Epithelial cell of prostate (primary cell): ENCODE measurements at regions not wholly inside any gene's neighbourhood (a gene's known extent, or its start where the extent isn't known, plus 50 kb on each side); places are given as distances from the start of the nearest gene placed in this dataset.

Source experiments
- DNase-seq: peaks from one replicate; pipeline ENCODE4 v3.0.0-alpha.2; 2011; ENCODE audit warnings: low read depth, low spot score
- H3K27ac ChIP-seq: fragments of 450-650 bp; 2 replicates; pipeline ENCODE4 v1.5.1; 2017; ENCODE audit warnings: mild to moderate bottlenecking

DNA sequence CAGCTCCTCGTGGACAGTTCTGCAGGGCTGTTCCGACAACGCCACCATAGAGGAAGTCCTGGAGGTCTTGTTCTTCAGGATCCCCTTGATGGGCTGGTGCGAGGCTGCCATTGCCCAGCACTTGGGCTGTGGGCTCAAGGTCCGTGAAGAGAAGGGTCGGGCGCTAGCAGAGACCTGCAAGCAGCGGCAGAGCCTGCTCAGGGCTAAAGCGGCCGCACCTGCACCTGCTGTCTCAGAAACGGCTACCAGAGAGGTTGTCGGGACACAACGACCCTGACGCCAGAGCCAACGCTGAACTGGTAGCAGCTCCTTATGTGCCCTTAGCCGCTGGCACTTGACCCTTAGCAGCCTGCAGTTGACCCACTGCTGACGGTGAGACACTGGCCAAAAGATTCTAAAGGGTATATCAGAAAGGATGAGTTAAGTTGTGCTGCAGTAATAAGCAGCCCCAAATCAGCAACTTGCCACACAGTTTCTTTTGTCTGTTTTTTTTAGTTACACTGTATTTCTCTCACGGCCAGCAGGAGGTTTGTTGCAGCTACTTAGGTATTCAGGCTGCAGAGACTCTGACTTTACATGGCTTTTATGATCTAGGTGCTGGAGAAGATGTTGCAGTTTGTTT, 55.5 kb upstream of the ST6GAL2 start:
- no peak for DNase-seq
- no peak overlapping the region for H3K27ac ChIP-seq

DNA sequence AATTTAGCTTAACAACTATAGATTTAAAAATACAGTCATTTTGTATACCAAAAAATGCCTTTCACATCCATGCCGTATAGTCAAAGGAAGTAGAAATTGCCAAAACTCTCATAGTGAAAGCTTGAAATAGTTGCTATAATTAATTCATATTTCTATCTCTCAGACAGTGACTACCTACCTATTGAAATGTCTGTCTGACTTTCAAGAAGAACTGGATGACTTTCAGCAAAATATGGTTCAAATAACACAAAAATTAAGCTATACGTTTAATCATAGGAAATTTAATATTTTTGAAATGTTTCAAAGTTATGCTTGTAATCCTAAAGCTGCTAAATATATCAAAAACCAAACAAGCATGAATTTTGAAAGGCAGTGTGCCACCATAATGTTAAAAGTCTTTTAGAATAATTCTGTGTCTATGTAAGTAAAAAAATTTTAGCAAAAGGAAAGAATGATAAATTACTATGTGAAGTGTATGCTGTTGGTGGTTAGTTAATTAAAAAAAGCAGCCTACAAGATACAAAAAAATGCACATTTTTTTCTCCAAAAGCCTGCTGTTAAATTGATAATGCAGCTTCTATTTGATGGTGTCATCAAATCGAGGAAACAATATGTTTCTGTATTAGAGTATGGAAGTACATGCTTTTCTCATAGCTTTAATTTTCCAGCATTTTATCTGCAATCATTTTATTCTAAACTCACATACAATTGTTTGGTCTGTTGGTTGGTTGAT, 57.7 kb upstream of the ST6GAL2 start:
- no peak for DNase-seq
- no peak overlapping the region for H3K27ac ChIP-seq

DNA sequence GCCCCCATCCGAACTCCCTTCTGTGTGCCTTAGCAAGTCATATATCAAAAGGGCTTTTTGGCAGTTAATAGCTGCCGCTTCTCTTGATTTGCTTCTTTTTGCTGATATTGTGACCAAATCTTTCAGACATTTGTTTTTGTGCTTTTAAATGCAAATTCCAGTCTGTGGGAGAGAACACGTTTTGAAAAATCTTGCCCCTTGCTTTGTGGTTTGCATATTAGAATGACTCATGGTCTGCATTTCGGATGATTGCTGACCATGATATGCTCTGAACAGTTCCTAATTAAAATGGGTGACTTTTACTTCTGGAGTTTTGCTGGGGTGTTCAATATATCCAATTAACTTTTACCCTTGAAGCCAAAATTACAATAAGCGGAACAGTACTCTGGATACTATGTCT, 58.2 kb upstream of the ST6GAL2 start:
- H3K27ac ChIP-seq, result no peak overlapping the region
- DNase-seq, result no peak

DNA sequence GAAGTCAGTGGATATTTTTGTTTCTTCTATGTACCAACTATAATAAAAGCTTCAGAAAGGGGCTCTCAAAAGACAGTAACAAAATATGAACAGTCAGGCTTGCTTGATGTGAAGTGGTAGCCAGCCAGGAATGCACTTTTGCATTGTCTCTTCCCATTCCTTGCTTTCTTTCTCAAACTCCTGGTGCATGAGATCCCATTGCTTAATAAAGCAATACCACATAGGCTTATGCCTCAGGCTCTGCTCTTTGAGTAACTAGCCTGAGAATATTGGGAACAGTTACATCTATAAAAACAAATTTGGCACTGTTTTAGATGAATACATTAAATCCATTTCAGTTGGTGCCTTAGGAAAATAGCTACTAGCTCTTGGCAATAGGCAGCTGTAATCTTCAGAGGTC, 62.6 kb upstream of the ST6GAL2 start:
- no peak for DNase-seq

DNA sequence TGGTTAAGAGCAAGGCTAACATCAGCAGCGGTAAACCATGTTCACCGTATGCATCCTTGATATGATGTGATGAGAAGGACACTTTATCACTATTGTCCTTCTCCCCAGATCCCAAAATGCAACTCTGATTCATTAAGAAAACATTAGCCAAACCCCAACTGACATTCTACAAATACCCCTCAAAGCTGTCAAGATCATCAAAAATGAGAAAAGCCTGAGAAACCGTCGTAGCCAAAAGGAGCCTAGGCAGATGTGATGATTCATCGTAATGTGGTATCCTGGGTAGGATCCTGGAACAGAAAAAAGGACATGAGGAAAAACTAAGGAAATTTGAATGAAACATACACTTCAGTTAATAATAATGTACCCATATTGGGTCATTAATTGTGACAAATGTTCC, 67.3 kb upstream of the ST6GAL2 start:
- no peak overlapping the region for H3K27ac ChIP-seq
- DNase-seq, result no peak

More for the DNA sequence above, 62.6 kb upstream of the ST6GAL2 start:
- H3K27ac ChIP-seq, result no peak overlapping the region

DNA sequence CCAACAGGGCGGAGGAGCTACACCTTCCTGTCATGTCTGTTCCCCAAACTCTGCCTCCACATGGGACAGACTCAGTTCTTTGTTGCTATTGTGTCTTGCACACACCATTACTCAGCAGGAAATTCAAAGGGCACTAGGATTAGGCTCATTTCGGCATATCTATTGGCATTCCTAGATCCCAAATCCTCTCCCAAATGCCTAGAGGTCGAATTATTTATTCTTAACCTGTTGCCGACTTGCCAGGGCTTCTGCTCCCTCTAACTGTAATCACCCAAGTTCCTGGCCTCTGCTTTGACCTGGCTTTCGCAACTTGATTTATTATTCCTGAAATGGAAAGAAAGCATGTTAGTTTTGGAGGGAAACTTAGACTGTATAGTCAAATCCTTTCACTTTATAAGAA, 67.8 kb upstream of the ST6GAL2 start:
- DNase-seq, result no peak
- no peak overlapping the region for H3K27ac ChIP-seq

DNA sequence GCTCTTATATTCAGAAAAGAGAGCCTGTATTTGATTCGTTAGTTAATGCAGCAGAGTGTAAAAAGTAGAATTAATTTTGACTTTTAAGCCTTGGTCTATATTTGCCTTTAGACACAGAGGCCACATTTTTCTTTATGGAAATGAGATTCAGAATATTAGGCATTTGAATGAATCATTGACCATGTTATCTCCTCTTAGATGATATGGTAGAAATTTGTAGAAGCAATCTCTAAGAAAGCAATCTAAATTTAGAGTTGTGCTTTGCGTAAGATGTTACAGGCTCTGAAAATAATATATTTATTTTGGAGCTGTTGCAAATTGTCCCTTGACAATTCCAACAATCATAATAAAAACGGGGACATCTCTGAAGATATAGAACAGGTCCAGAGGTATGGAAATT, 68.3 kb upstream of the ST6GAL2 start:
- H3K27ac ChIP-seq, result no peak overlapping the region
- no peak for DNase-seq

DNA sequence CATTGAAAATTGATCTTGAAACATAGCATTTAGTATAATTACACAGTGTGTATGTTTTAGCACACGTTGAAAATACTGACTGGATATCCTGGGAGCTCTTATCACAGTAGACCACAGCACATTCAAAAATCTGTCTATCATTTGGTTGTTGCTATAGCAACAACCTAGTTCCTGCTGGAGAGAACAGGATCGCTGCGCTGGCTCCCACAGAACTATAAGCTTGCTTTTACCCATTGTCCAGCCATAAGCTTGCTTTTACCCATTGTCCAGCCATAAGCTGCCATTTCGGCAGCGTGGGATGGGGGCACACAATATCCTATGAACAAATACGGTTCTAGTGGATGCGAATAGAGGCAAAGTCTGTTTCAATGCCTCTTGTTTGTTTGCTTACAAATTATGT, 70.4 kb upstream of the ST6GAL2 start:
- no peak for DNase-seq
- no peak overlapping the region for H3K27ac ChIP-seq

DNA sequence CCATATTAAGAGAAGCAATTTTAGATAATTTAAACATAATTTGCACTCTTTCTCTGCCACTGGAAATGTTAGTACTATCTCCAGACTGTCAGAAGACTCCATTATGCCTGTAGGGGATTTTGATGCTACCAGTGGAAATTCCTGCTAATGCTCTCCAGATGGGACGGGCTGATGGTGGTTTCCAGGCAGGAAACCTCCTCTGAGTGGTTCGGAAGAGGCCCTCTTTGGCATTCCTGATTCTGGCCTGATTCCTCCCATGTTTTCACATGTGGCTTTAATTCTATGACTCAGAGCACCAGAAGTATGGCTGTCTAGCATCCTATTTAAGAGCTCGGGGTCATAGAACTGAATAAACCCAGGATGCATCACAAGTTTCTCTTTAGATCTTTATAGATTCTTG, 70.9 kb upstream of the ST6GAL2 start:
- H3K27ac ChIP-seq, result no peak overlapping the region
- DNase-seq, result no peak

DNA sequence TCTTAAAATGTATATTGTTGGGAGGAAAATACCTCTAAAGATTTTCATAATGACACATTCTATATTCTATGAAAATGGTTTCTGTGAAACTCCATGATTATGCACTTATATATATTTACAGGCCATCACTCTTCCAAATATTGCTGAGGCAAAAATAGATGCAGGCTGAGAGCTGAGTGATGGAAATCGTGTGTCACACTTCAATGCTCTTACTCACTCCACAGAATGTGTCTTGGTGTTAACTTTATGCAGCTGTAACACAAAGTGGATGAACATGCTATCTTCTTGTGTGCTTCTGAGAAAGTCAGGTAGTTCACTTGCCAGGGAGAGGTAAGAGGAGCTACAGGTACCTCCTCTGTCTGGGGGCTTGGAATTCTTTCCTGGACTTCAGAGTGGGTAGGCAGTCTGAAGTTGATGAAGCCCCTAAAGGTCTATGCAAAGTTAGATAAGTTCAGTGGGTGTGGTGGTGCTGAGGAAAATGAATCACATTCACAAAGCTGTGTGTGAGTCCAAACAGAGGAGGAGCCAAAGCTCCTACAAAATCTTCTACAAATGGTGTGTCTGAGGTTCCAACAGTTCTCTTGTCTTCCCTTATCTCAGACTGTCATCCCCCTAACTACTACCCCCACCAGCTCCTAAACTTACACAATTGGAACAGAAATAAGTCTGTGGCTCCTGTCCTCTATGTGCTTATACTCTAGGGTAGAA, 74.2 kb upstream of the ST6GAL2 start:
- no peak for DNase-seq
- H3K27ac ChIP-seq, result no peak overlapping the region

DNA sequence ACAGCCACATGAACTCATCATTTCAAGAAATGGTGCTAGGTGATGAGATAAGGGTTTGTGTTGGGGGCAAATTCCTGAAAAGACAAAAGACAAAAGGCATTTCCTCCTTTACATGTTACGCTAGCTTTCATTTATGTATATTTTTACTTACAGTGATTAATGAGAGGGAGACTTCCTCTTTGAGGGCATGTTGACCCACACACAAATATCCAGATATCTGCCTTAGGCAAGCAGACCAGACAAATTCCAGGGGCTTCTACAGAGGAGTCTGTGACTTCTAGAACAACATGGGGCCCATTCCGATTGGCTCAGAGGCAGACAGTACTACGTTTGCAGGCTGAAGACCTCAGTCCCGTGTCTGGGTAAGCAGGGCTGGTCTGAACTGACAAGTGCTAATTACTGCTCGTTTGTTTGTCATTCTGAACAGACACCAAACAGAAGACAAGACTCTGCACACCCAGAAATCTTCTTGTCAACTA, 74.8 kb upstream of the ST6GAL2 start:
- no peak overlapping the region for H3K27ac ChIP-seq
- no peak for DNase-seq

DNA sequence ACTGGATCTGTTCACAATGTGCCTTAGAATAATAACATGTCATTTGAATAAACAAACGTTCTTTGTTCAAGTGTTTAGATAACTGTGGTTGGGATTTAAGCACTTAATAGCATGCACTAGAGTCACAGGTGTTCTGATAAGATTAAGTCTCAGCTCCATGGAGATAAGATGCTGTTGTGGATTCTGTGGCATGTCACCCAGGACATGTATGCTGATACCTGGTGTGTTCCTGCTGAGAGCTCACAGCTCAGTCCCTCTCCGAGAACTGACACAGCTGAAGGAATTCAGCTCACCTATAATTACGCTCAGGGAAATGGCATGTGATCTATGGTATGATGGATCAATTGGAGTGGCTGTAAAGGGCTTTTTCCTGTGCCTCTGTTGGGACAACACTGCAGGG, 75.4 kb upstream of the ST6GAL2 start:
- DNase-seq, result no peak
- H3K27ac ChIP-seq, result no peak overlapping the region

DNA sequence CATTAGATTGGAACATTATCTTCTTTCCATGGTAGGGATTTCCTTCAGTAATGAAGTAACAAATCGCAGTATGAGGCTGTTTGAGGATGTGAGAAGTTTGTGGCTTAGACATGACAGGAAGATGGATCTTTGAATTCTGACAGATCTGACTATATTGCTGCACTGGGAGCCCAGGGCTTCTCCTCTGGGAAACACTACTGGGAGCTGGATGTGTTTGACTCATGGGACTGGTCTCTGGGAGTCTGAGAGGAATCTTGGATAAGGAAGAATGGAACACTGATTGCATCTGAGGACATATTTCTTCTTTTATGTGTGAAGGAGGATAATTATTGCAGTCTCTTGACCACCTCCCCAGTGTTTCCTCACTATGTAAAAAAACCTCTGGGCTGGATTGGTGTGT, 77.2 kb upstream of the ST6GAL2 start:
- H3K27ac ChIP-seq, result no peak overlapping the region
- no peak for DNase-seq

DNA sequence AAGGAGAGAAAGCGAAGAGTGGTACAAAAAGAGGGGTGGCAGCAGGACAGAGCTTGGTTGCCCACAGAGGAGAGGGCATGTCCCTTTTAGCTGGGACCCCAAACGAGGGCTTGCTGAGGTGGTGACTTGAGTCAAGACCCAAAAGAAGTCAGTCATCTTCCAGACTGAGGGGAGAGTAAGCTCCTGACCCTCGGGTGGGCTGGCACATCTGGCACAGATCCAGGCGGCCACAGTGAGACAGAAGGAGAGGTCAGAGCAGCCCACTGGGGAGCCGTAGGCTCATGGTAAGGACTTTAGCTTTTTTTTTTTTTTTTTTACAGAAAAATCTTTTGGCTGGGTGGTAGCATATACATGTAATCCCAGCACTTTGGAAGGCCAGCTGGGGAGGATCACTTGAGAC, 77.9 kb upstream of the ST6GAL2 start:
- H3K27ac ChIP-seq, result no peak overlapping the region
- no peak for DNase-seq

DNA sequence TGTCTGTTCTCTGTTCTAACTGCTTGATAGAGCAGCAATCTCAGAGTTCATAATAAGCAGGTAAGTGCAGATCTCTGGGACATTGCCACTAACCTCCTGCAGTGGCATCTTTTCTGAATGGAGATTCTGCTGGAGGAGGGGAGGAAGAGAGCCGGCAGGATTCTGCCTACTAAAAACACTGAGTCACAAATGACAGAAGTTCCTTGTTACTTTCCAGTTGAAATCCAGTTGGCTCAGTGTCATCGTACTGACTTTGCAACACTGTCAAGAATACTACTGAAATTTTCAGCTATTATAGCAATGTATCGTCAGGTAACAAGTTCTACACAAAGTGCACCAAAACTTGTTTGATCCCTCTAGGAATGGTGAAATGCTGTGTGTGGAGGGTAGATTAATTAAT, 79.6 kb upstream of the ST6GAL2 start:
- no peak for DNase-seq
- H3K27ac ChIP-seq, result no peak overlapping the region

DNA sequence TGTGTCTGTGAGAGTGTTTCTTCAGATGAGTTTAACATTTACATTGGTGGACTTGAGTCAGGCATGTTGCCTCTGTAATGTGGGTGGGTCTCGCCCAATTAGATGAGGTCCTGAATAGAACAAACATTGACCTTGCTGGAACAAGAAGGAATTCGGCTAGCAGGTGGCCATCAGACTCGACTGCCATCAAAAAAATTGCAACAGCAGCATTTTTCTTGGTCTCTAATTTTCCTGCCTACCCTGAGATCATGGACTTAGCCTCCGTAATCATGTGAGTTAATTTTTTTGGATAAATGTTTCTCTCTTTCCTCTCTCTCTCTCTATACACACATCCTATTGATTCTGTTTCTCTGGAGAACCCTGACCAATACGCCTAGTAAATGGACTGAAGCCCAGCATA, 83.8 kb upstream of the ST6GAL2 start:
- H3K27ac ChIP-seq, result no peak overlapping the region
- DNase-seq, result no peak

DNA sequence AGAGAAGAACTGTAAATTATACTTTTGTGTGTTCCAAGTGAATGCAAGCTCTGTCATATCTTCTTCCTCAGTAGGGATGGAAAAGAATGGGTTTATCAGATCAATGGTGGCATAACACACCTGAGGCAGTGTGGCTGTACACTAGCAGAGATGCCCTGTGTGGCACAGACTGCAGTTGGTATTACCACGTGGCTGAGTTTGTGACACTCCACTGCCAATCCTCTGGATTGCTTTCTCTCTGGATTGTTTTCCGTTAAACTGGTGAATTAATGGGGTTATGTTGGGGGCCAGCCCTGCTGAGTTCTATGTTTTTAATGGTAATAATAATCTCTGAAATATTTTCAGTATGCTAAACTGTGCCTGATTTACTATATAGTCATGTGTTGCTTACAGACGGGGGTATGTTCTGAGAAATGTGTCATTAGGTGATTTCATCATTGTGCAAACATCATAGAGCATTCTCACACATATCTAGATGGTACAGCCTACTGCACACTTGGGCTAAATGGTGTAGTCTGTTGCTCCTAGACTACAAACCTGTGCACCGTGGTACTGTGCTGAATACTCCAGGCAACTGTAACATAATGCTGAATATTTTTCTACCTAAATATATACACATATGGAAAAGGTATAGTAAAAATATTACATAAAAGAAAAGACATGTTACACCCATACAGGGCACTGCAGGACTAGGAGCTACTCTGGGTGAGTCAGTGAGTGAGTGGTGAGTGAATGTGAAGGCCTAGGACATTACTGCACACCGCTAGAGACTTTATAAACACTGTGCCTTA, 84.7 kb upstream of the ST6GAL2 start:
- DNase-seq, result peak; percentile 12
- peak overlapping the region; percentile 5 for H3K27ac ChIP-seq

DNA sequence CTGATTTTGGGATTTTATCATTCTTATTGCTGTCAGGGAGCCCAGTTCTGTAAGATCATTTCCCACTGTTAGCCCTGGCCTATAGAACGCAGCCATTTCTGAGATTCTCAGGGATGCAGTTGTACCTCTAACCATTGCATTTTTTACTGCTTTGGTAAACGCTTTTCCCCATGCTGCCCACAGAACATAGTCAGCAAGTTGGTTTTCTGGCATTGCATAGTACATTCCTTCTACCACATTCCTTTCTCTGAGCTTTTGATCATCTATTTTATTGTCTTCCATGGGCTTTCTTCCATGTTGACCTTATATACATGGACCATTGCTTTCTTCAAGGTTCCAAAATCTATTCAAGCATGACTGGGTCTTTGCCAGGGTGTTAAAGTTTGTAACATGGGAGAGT, 86.8 kb upstream of the ST6GAL2 start:
- H3K27ac ChIP-seq, result no peak overlapping the region

DNA sequence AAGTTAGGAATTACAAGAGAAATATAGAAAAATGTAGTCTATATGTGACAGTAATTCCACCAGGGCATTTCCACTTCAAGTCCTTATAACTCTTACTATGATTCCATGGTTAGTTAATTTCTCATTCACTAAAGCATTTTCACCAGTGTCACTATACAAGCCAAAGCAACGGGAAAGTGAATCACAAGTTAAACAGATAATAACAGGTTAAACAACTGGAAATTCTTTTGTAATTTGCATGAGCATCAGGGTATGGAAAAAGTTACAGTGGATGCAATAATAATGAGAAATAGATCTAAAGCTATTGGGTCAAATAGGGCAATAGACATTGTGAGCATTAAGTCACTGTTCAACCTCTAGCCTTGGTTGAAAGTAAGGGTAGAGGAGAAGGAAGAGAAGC, 88.9 kb upstream of the ST6GAL2 start:
- no peak overlapping the region for H3K27ac ChIP-seq
- DNase-seq, result no peak

More for the DNA sequence above, 86.8 kb upstream of the ST6GAL2 start:
- DNase-seq, result no peak

DNA sequence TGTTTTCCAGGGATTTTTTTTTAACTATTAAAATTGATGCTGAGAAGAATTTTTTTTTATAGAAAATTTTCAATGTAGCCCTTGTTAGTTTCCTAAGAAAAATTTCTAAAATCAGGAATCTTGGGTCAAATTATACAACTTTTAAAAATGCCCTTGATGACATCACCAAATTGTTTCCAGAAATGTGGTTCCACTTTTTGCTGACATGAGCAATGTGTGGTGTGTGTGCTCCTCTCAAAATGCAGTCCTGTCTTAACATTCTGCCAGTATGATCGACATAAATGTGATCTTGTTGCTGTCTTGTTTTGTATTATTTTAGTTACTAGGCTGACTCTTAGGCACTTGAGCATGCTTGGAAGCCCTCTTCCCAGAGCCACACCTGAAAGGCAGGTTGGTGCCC, 89.7 kb upstream of the ST6GAL2 start:
- no peak for DNase-seq
- no peak overlapping the region for H3K27ac ChIP-seq

DNA sequence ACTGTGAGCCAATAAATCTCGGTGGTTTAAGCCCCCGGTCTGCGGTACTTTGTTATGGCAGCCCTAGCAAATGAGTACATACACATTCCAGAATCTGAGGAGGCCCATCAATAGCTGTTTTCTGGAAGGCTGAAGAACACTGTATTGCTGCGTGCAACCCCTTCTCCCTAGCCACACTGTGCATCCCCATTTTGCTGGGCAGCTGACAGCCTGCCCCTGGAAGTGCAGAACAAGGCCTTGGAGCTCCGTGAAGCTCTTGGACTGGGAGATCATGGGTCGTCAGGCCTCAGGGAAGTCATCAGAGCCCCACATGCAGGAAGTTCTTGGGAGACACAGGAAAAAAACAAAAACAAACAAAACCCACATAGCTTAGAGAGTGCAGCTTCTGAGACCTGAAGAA, 90.6 kb upstream of the ST6GAL2 start:
- no peak for DNase-seq
- no peak overlapping the region for H3K27ac ChIP-seq
